HL-60 (cell line): ENCODE measurements at regions not wholly inside any gene's neighbourhood (a gene's known extent, or its start where the extent isn't known, plus 50 kb on each side); places are given as distances from the start of the nearest gene placed in this dataset.

Experiments used
- POLR2AphosphoS5 ChIP-seq: IDR thresholded peaks from 2 replicates; pipeline ENCODE4 v1.6.1; 2012; ENCODE audit warnings: low read depth
- REST ChIP-seq: IDR thresholded peaks from 2 replicates; pipeline ENCODE4 v1.6.1; 2012; ENCODE audit warnings: low read depth; ENCODE audit not compliant: insufficient replicate concordance
- TF ChIP-seq, protein P1 (sequence below): IDR thresholded peaks from one replicate; pipeline ENCODE4 v1.5.1; 2011; ENCODE audit warnings: low read length, control low read depth, inconsistent platforms; ENCODE audit not compliant: insufficient read depth

- TF ChIP-seq, protein P1, sequence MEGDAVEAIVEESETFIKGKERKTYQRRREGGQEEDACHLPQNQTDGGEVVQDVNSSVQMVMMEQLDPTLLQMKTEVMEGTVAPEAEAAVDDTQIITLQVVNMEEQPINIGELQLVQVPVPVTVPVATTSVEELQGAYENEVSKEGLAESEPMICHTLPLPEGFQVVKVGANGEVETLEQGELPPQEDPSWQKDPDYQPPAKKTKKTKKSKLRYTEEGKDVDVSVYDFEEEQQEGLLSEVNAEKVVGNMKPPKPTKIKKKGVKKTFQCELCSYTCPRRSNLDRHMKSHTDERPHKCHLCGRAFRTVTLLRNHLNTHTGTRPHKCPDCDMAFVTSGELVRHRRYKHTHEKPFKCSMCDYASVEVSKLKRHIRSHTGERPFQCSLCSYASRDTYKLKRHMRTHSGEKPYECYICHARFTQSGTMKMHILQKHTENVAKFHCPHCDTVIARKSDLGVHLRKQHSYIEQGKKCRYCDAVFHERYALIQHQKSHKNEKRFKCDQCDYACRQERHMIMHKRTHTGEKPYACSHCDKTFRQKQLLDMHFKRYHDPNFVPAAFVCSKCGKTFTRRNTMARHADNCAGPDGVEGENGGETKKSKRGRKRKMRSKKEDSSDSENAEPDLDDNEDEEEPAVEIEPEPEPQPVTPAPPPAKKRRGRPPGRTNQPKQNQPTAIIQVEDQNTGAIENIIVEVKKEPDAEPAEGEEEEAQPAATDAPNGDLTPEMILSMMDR = no peak
- TF ChIP-seq REST (no peak), POLR2AphosphoS5 (no peak)
These were observed 391.0 kb upstream of the RORA start for GRCh38 chr15:61620151-61620550.
